ENCODE measurements at regions not wholly inside any gene's neighbourhood (a gene's known extent, or its start where the extent isn't known, plus 50 kb on each side); places are given as distances from the start of the nearest gene placed in this dataset.

DNA sequence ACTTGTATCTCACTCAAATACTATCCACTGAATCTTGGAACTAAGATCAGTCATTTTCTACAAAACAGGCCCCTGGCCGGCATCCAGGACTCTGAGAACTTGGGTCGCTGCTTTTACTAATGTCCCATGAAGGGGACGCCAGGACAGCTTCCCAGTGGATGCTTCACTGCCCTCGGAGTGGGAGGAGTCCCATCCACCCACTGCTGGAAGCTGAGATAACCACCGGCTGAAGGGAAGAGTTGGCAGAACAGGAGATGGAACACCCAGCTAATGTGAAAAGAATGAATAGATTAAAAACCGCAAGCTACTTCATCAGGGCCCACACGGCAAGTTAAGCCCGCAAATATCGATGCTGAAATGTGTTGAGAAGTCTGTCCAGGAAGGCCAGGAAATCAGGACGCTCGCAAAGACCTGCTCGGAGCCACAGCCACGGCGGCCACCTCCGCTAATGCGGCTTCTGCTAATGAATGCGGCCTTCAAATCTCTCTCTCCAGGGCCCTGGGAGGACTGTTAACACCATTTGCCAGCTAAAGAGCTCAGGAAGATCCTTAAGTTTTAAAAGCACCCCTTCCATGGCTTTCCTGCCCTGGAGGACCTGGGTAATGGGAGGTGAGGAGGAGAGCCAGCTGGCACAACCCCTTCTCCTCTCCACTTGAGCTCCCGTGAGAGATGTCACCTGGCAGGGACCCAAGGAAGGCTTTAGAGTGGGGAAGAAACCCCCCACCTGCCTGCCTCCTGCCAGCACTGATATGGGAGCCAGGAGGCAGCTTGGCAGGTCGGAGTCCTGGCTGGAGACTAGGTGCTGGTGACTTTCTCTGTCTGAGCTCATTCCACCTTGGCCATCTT is 226.6 kb upstream of the RPL38 start:
- no peak for TF ChIP-seq SPI1 (IDR thresholded peaks at IDR 0.05; ENCODE audit: low read depth, low read length)
- no peak for TF ChIP-seq TAF1 (IDR thresholded peaks at IDR 0.05; ENCODE audit: low read depth, low read length)
- TF ChIP-seq POLR2A (IDR thresholded peaks at IDR 0.05; ENCODE audit: low read depth, low read length) = no peak
- no peak for TF ChIP-seq POLR2AphosphoS5 (IDR thresholded peaks at IDR 0.05; ENCODE audit: low read depth, low read length)
- no peak for TF ChIP-seq POU2F2 (IDR thresholded peaks at IDR 0.05; ENCODE audit: low read depth, low read length)

Data from GM12891 (cell line).